Ovary (tissue), 7 donors: ENCODE measurements at regions not wholly inside any gene's neighbourhood (a gene's known extent, or its start where the extent isn't known, plus 50 kb on each side); places are given as distances from the start of the nearest gene placed in this dataset.
"Not testable (repeated sequence)": the region's sequence is repeated elsewhere in the genome, so short reads cannot be mapped to it uniquely, and the experiment has no call there.

ENCODE experiments used
- DNase-seq, 5 donors: peaks; one replicate each; pipeline ENCODE4 v3.0.0-alpha.2; 2019 to 2020
- H3K27ac ChIP-seq, 2 donors: fragments of 200-600 bp; one replicate each; pipeline versions ENCODE4 v1.5.1 to v1.8.0; 2019 to 2022
- H3K27me3 ChIP-seq: fragments of 200-600 bp; one replicate; pipeline ENCODE4 v1.8.0; 2022
- H3K36me3 ChIP-seq: fragments of 200-600 bp; sonication (generic); one replicate; pipeline ENCODE4 v1.5.1; 2019
- H3K4me1 ChIP-seq: one replicate; pipeline ENCODE4 v1.8.1; 2013; ENCODE audit warnings: mild to moderate bottlenecking, moderate library complexity; ENCODE audit not compliant: insufficient read depth
- H3K4me3 ChIP-seq: fragments of 200-600 bp; sonication (generic); one replicate; pipeline ENCODE4 v1.5.1; 2017
- H3K9me3 ChIP-seq, 2 donors: fragments of 200-600 bp in 1 of 2; sonication (generic) in 1 of 2; one replicate each; pipeline versions ENCODE4 v1.5.1 to v1.8.1; 2013 to 2019; ENCODE audit warnings: mild to moderate bottlenecking in 1 of 2, moderate library complexity in 1 of 2
- EP300 ChIP-seq: sonication (generic); formaldehyde crosslinking; IDR thresholded peaks from one replicate; pipeline ENCODE4 v1.6.1; 2017; ENCODE audit warnings: antibody characterized with exemption
- POLR2A ChIP-seq: fragments of 450-650 bp; IDR thresholded peaks from one replicate; pipeline ENCODE4 v1.6.1; 2017; ENCODE audit warnings: antibody characterized with exemption, mild to moderate bottlenecking, moderate library complexity
- WGBS, 3 donors: extraction: QIAGEN DNeasy Blood & Tissue Kit in 1 of 3; methylation state at CpG; one replicate each; pipeline versions ENCODE4 v1.1.5 to v1.1.7; 2013 to 2017; 5-methylcytosine and 5-hydroxymethylcytosine counted together
- intact Hi-C, 4 donors: fragments of 100-400 bp; cut with DNase I; formaldehyde crosslinking; loops; one replicate each; pipeline versions ENCODE4 v1.11.0 to v1.15.1; 2022 to 2023
- TF ChIP-seq, protein P1 (sequence below), 3 donors: fragments of 450-650 bp in 2 of 3; fragments of 200-600 bp in 1 of 3; IDR thresholded peaks; one replicate each; pipeline versions ENCODE4 v1.5.1 to v1.8.0; 2016 to 2022; ENCODE audit warnings: antibody characterized with exemption in 3 of 3, mild to moderate bottlenecking in 1 of 3
- donor health status: DM: no; HTN: no; CAD: no; lungs with moderate emphysema.
- donor health status: DM: no; HTN: no; CAD: no.
- donor health status: Bipolar disorder and iron deficiency.
- donor health status: DM: no; HTN: no; CAD: no.
- donor health status: DM: yes; HTN: yes; CAD: no.

DNA sequence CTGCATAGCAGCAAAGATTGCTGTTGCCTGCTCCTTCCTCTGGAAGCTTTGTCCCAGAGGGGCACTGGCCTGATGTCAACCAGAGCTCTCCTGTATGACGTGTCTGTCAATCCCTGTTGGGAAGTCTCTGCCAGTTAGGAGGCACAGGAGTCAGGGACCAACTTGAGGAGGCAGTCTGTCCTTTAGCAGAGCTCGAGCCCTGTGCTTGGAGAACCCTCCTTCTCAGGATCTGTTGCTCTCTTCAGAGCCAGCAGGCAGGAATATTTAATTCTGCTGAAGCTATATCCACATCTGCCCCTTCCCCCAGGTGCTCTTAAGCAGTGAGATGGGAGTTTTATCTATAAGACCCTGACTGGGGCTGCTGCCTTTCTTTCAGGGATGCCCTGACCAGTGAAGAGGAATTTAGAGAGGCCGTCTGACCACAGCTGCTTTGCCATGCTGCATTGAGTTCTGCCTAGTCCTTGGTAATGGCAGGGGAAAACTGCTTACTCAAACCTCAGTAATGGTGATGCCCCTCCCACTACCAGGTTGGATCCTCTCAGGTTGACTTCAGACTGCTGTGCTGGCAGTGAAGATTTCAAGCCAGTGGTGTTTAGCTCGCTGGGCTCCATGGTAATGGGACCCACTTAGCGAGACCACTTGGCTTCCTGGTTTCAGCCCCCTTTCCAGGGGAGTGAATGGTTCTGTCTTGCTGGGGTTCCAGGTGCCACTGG, 218.6 kb upstream of the SLC38A2 start:
- intact Hi-C loops: no loop called here
- WGBS, 3 donors: 88 to 93% (median 91%) methylated on average over 5 of the region's 5 CpGs
- TF ChIP-seq EP300 (no peak), POLR2A (no peak)
- TF ChIP-seq, protein P1, sequence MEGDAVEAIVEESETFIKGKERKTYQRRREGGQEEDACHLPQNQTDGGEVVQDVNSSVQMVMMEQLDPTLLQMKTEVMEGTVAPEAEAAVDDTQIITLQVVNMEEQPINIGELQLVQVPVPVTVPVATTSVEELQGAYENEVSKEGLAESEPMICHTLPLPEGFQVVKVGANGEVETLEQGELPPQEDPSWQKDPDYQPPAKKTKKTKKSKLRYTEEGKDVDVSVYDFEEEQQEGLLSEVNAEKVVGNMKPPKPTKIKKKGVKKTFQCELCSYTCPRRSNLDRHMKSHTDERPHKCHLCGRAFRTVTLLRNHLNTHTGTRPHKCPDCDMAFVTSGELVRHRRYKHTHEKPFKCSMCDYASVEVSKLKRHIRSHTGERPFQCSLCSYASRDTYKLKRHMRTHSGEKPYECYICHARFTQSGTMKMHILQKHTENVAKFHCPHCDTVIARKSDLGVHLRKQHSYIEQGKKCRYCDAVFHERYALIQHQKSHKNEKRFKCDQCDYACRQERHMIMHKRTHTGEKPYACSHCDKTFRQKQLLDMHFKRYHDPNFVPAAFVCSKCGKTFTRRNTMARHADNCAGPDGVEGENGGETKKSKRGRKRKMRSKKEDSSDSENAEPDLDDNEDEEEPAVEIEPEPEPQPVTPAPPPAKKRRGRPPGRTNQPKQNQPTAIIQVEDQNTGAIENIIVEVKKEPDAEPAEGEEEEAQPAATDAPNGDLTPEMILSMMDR (IDR thresholded peaks at IDR 0.05): no peak

DNA sequence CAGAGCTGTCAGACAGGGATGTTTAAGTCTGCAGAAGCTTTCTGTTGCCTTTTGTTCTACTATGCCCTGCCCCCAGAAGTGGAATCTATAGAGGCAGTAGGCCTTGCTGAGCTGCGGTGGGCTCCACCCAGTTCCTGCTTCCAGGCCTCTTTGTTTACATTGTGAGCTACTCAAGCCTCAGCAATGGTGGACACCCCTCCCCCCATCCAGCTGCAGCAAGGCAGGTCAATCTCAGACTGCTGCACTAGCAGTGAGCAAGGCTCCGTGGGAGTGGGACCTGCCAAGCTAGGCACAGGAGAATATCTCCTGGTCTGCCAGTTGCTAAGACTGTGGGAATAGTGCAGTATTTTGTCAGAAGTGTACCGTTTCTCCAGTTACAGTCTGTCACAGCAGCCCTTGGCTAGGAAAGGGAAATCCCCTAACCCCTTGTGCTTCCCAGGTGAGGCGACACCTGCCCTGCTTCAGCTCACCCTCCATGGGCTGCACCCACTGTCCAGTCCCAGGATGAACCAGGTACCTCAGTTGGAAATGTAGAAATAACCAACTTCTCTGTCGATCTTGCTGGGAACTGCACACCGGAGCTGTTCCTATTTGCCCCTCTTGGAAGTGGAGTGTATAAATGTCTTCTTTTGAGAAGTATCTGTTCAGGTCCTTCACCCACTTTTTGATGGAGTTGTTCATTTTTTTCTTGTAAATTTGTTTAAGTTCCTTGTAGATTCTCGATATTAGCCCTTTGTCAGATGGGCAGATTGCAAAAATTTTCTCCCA, 213.5 kb upstream of the SLC38A2 start:
- TF ChIP-seq, protein P1 (IDR thresholded peaks at IDR 0.05): no peak
- no peak for TF ChIP-seq EP300
- no peak for TF ChIP-seq POLR2A

More for the DNA sequence above, 218.6 kb upstream of the SLC38A2 start:
- Histone ChIP-seq H3K27ac (no peak overlapping the region), H3K4me1 (no peaks in the 10 kb centered on the region), H3K36me3 (no peaks in the 10 kb centered on the region), H3K4me3 (no peak overlapping the region), H3K9me3 (no peaks in the 10 kb centered on the region), H3K27me3 (no peaks in the 10 kb centered on the region)
- no peak for DNase-seq

DNA sequence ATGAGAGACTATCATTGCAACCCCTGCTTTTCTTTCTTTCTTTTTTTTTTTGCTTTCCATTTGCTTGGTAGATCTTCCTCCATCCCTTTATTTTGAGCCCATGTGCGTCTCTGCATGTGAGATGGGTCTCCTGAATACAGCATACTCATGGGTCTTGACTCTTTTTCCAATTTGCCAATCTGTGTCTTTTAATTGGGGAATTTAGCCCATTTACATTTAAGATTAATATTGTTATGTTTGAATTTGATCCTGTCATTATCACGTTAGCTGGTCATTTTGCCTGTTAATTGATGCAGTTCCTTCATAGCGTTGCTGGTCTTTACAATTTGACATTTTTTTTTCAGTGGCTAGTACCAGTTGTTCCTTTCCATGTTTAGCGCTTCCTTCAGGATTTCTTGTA, 211.5 kb upstream of the SLC38A2 start:
- H3K27me3 ChIP-seq, H3K36me3 ChIP-seq, intact Hi-C loops, H3K27ac ChIP-seq, DNase-seq, H3K4me1 ChIP-seq, H3K4me3 ChIP-seq, H3K9me3 ChIP-seq: not testable (repeated sequence)
- 98 to 99% (median 98%) methylated on average over 4 of the region's 4 CpGs for WGBS, 3 donors

More for the DNA sequence above, 213.5 kb upstream of the SLC38A2 start:
- no peak for DNase-seq
- H3K36me3 ChIP-seq: no peaks in the 10 kb centered on the region
- no peaks in the 10 kb centered on the region for H3K27me3 ChIP-seq
- intact Hi-C loops: loop anchor here in 1 of 4 donors (5.0 kb wide), 1 partner anchor 1011 kb away; no protein-coding TSS in a partner anchor
- H3K27ac ChIP-seq: no peak overlapping the region
- H3K9me3 ChIP-seq: no peaks in the 10 kb centered on the region
- no peaks in the 10 kb centered on the region for H3K4me1 ChIP-seq
- 76 to 80% (median 78%) methylated on average over 7 of the region's 7 CpGs for WGBS, 3 donors
- H3K4me3 ChIP-seq: no peak overlapping the region

DNA sequence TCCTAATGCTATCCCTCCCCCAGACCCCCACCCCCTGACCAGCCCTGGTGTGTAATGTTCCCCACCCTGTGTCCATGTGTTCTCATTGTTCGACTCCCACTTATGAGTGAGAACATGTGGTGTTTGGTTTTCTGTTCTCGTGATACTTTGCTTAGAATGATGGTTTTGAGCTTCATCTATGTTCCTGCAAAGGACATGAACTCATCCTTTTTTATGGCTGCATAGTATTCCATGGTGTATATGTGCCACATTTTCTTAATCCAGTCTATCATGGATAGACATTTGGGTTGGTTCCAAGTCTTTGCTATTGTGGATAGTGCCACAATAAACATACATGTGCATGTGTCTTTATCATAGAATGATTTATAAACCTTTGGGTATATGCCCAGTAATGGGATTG, 209.4 kb upstream of the SLC38A2 start:
- WGBS, 3 donors: 94 to 98% (median 96%) methylated on average over 2 of the region's 2 CpGs
- H3K36me3 ChIP-seq, H3K27me3 ChIP-seq, H3K9me3 ChIP-seq, intact Hi-C loops, H3K27ac ChIP-seq, H3K4me3 ChIP-seq, DNase-seq, H3K4me1 ChIP-seq: not testable (repeated sequence)

DNA sequence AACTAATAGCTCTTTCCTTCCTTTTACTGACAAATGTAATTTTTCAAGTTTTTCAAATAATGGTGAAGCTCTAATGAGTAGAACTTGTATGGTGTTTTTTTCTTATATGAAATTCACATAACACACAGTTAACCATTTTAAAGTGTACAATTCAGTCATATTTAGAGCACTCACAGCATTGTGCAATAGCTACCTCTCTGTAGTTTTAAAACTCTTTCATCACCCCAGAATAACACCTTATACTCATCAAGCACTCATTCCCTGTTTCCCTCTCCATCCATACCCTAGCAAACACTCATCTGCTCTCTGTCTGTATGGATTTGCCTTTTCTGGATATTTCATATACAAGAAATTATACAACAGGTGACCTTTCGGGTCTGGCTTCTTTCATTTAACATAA, 207.9 kb upstream of the SLC38A2 start:
- no peaks in the 10 kb centered on the region for H3K4me1 ChIP-seq
- no peaks in the 10 kb centered on the region for H3K36me3 ChIP-seq
- DNase-seq: no peak
- H3K27ac ChIP-seq: no peak overlapping the region
- no peaks in the 10 kb centered on the region for H3K27me3 ChIP-seq
- intact Hi-C loops: no loop called here
- TF ChIP-seq EP300 (no peak), POLR2A (no peak)
- TF ChIP-seq, protein P1 (IDR thresholded peaks at IDR 0.05): no peak
- 98 to 99% (median 98%) methylated on average over 1 of the region's 1 CpG for WGBS, 3 donors
- no peaks in the 10 kb centered on the region for H3K9me3 ChIP-seq
- no peak overlapping the region for H3K4me3 ChIP-seq
